Body of pancreas (tissue), 4 donors: ENCODE measurements at regions not wholly inside any gene's neighbourhood (a gene's known extent, or its start where the extent isn't known, plus 50 kb on each side); places are given as distances from the start of the nearest gene placed in this dataset.

Experiments used
- POLR2A ChIP-seq, 3 donors: fragments of 450-650 bp; IDR thresholded peaks; one replicate each; pipeline ENCODE4 v1.6.1; 2016; ENCODE audit warnings: antibody characterized with exemption in 3 of 3, mild to moderate bottlenecking in 2 of 3
- TF ChIP-seq, protein P1 (sequence below), 7 experiments: fragments of 450-650 bp in 4 of 7; fragments of 200-600 bp in 3 of 7; sonication (generic) in 3 of 7; IDR thresholded peaks; one replicate each; pipeline ENCODE4 v1.5.1; 2016 to 2019; ENCODE audit warnings: antibody characterized with exemption in 7 of 7

DNA sequence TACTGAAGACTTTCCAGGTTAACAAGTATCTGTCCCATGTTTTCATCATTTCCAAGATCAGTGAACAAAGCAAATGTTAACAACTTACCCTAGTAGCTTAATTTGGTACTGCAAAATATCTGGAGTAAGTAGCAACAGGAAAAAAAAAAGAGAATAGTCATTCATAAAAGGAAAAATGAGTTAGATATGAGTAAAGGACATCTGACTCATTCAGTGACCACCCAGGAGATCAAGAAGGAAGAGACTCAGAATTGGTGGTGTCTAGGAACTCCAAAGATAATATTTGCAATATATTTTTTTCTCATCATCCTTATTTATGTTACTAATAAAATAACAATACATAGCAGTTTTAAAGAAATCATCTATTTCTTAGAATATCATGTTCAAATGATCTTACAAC lies 253.8 kb upstream of the COL8A1 start:
- TF ChIP-seq, protein P1, sequence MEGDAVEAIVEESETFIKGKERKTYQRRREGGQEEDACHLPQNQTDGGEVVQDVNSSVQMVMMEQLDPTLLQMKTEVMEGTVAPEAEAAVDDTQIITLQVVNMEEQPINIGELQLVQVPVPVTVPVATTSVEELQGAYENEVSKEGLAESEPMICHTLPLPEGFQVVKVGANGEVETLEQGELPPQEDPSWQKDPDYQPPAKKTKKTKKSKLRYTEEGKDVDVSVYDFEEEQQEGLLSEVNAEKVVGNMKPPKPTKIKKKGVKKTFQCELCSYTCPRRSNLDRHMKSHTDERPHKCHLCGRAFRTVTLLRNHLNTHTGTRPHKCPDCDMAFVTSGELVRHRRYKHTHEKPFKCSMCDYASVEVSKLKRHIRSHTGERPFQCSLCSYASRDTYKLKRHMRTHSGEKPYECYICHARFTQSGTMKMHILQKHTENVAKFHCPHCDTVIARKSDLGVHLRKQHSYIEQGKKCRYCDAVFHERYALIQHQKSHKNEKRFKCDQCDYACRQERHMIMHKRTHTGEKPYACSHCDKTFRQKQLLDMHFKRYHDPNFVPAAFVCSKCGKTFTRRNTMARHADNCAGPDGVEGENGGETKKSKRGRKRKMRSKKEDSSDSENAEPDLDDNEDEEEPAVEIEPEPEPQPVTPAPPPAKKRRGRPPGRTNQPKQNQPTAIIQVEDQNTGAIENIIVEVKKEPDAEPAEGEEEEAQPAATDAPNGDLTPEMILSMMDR (IDR thresholded peaks at IDR 0.05) = no peak
- no peak for TF ChIP-seq POLR2A (IDR thresholded peaks at IDR 0.05)
